H1 (cell line): ENCODE measurements at regions not wholly inside any gene's neighbourhood (a gene's known extent, or its start where the extent isn't known, plus 50 kb on each side); places are given as distances from the start of the nearest gene placed in this dataset.

Experiments used
- GTF2F1 ChIP-seq: IDR thresholded peaks from 2 replicates; pipeline ENCODE4 v1.6.1; 2012; ENCODE audit warnings: low read depth, low read length, improper control_type of control experiment, borderline replicate concordance
- JUN ChIP-seq: IDR thresholded peaks from 2 replicates; pipeline ENCODE4 v1.6.1; 2011; ENCODE audit warnings: low read depth, mild to moderate bottlenecking, improper control_type of control experiment, low read length
- KDM1A ChIP-seq: fragments of 200-600, 300-600 bp; sonication (generic); IDR thresholded peaks from 2 replicates; pipeline ENCODE4 v1.7.1; 2016; ENCODE audit warnings: mild to moderate bottlenecking, low read length, borderline replicate concordance
- SIN3A ChIP-seq, 2 experiments: IDR thresholded peaks in 1 of 2; conservative IDR thresholded peaks in 1 of 2; 2 replicates each; pipeline ENCODE4 v1.6.1; 2011 to 2012; ENCODE audit warnings: low read length in 2 of 2, improper control_type of control experiment in 1 of 2, low read depth in 1 of 2, mild to moderate bottlenecking in 1 of 2
- TF ChIP-seq, protein P1 (sequence below): IDR thresholded peaks from 2 replicates; pipeline ENCODE4 v1.6.1; 2012; ENCODE audit warnings: inconsistent platforms
- TF ChIP-seq, protein P2 (sequence below): IDR thresholded peaks from 2 replicates; pipeline ENCODE4 v1.6.1; 2012; ENCODE audit warnings: low read length, inconsistent platforms

DNA sequence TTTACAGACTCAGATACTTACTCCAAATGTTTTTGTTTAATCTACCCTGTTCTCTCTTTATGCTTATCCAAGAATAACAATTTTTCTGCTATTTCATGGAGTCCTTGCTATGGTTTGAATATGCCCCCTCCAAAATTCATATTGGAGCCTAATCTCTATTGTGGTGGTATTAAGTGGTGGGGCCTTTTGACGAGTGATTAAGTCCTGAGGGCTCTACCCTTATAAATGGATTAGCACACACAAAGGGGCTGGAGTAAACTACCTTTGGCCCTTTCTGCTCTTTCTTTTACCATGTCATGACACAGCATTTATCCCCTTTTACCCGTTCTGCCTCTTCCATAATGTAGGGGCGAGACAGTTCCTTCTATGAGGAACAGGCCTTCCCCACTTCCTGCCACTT lies 285.5 kb downstream of the GASK1B start (continued):
- TF ChIP-seq, protein P1, sequence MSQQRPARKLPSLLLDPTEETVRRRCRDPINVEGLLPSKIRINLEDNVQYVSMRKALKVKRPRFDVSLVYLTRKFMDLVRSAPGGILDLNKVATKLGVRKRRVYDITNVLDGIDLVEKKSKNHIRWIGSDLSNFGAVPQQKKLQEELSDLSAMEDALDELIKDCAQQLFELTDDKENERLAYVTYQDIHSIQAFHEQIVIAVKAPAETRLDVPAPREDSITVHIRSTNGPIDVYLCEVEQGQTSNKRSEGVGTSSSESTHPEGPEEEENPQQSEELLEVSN, result no peak
- no peak for TF ChIP-seq GTF2F1
- no peak for TF ChIP-seq KDM1A
- TF ChIP-seq, protein P2, sequence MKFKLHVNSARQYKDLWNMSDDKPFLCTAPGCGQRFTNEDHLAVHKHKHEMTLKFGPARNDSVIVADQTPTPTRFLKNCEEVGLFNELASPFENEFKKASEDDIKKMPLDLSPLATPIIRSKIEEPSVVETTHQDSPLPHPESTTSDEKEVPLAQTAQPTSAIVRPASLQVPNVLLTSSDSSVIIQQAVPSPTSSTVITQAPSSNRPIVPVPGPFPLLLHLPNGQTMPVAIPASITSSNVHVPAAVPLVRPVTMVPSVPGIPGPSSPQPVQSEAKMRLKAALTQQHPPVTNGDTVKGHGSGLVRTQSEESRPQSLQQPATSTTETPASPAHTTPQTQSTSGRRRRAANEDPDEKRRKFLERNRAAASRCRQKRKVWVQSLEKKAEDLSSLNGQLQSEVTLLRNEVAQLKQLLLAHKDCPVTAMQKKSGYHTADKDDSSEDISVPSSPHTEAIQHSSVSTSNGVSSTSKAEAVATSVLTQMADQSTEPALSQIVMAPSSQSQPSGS, result no peak
- no peak for TF ChIP-seq SIN3A (conservative IDR thresholded peaks at IDR 0.05 in 1 of 2, IDR thresholded peaks at IDR 0.05 in 1 of 2; ENCODE audit: low read depth in 1 of 2, low read length in 2 of 2)
- no peak for TF ChIP-seq JUN
